22Rv1 (cell line): ENCODE measurements at regions not wholly inside any gene's neighbourhood (a gene's known extent, or its start where the extent isn't known, plus 50 kb on each side); places are given as distances from the start of the nearest gene placed in this dataset.

ENCODE experiments used
- H3K27ac ChIP-seq: fragments of 450-650 bp; 2 replicates; pipeline ENCODE4 v1.5.1; 2017
- CTCF ChIP-seq: fragments of 450-650 bp; IDR thresholded peaks from 2 replicates; pipeline ENCODE4 v1.5.1; 2017; ENCODE audit warnings: mild to moderate bottlenecking
- ZFX ChIP-seq: fragments of 450-650 bp; IDR thresholded peaks from 2 replicates; pipeline ENCODE4 v1.6.1; 2017; ENCODE audit warnings: antibody characterized with exemption, borderline replicate concordance

GRCh38 chr14:38063711-38064320 is 143.9 kb upstream of the SSTR1 start:
- H3K27ac ChIP-seq = no peak overlapping the region
- TF ChIP-seq ZFX (no peak), CTCF (no peak)

GRCh38 chr14:38065106-38065762 is 142.5 kb upstream of the SSTR1 start:
- TF ChIP-seq ZFX (no peak), CTCF (no peak)
- H3K27ac ChIP-seq = no peak overlapping the region

- TF ChIP-seq ZFX = no peak
- TF ChIP-seq CTCF = no peak
- H3K27ac ChIP-seq = no peak overlapping the region
These were observed 137.6 kb upstream of the SSTR1 start for GRCh38 chr14:38070061-38070588.

- TF ChIP-seq ZFX (no peak), CTCF (no peak)
- no peak overlapping the region for H3K27ac ChIP-seq
These were observed 134.1 kb upstream of the SSTR1 start for GRCh38 chr14:38073641-38074040.

- no peak overlapping the region for H3K27ac ChIP-seq
- TF ChIP-seq CTCF = no peak
These were observed 133.6 kb upstream of the SSTR1 start for GRCh38 chr14:38074081-38074480.

- no peak overlapping the region for H3K27ac ChIP-seq
- TF ChIP-seq ZFX (no peak), CTCF (no peak)
These were observed 132.9 kb upstream of the SSTR1 start for GRCh38 chr14:38074754-38075153.

- no peak overlapping the region for H3K27ac ChIP-seq
- TF ChIP-seq ZFX (no peak), CTCF (no peak)
These were observed 129.3 kb upstream of the SSTR1 start for GRCh38 chr14:38078393-38078792.
